PC-9 (cell line): ENCODE measurements at regions not wholly inside any gene's neighbourhood (a gene's known extent, or its start where the extent isn't known, plus 50 kb on each side); places are given as distances from the start of the nearest gene placed in this dataset.

Source experiments
- BruUV-seq: library from RNA; stranded (reverse); fragments of 400-500 nt; replicated peaks from 2 replicates; lab custom pipeline; 2021; lab: Mats Ljungman, UMichigan
- CTCF ChIA-PET: fragments of 300-600 bp; sonication (Branson Sonifier 250); formaldehyde crosslinking; loops from one replicate; lab custom pipeline; 2022; ENCODE audit warnings: antibody characterized with exemption; lab: Charles Lee
- POLR2A ChIA-PET: fragments of 300-600 bp; sonication (Branson Sonifier 250); formaldehyde crosslinking; loops from one replicate; lab custom pipeline; 2022; ENCODE audit warnings: antibody characterized with exemption; ENCODE audit not compliant: unreplicated experiment; lab: Charles Lee
- DNase-seq, 2 experiments: peaks; one replicate each; pipeline versions ENCODE4 v3.0.0 to v3.0.0-alpha.2; 2015 to 2022; ENCODE audit warnings: mixed read lengths in 1 of 2
- H2AFZ ChIP-seq: fragments of 200-600 bp; sonication (generic); 2 replicates; pipeline ENCODE4 v1.8.1; 2017; ENCODE audit warnings: antibody characterized with exemption
- H3F3A ChIP-seq: fragments of 200-600 bp; sonication (generic); 2 replicates; pipeline ENCODE4 v1.8.1; 2017; ENCODE audit warnings: antibody characterized with exemption, mild to moderate bottlenecking, low read depth; ENCODE audit not compliant: insufficient read depth
- H3K27ac ChIP-seq: fragments of 200-600 bp; sonication (generic); 2 replicates; pipeline ENCODE4 v1.6.1; 2016; ENCODE audit warnings: mixed run types
- H3K27me3 ChIP-seq: fragments of 200-600 bp; sonication (generic); 2 replicates; pipeline ENCODE4 v1.6.1; 2016; ENCODE audit warnings: low read depth, mixed run types; ENCODE audit not compliant: insufficient read depth
- H3K36me3 ChIP-seq: fragments of 200-600 bp; sonication (generic); 2 replicates; pipeline ENCODE4 v1.6.1; 2016; ENCODE audit warnings: low read depth, mixed run types
- H3K4me1 ChIP-seq: fragments of 200-600 bp; sonication (generic); replicated peaks from 2 replicates; pipeline ENCODE4 v1.6.1; 2016; ENCODE audit warnings: mixed run types; ENCODE audit not compliant: insufficient read depth
- H3K4me2 ChIP-seq: fragments of 200-600 bp; sonication (generic); 2 replicates; pipeline ENCODE4 v1.6.1; 2017; ENCODE audit warnings: mixed run types
- H3K4me3 ChIP-seq: fragments of 200-600 bp; sonication (generic); 2 replicates; pipeline ENCODE4 v1.6.1; 2016; ENCODE audit warnings: mixed run types
- H3K79me2 ChIP-seq: fragments of 200-600 bp; sonication (generic); 2 replicates; pipeline ENCODE4 v1.6.1; 2017; ENCODE audit warnings: low read depth, mixed run types
- H3K9me2 ChIP-seq: fragments of 200-600 bp; sonication (generic); 2 replicates; pipeline ENCODE4 v1.8.1; 2017; ENCODE audit warnings: mild to moderate bottlenecking; ENCODE audit not compliant: insufficient read depth
- H3K9me3 ChIP-seq: fragments of 200-600 bp; sonication (generic); 2 replicates; pipeline ENCODE4 v1.8.1; 2016; ENCODE audit warnings: low read depth; ENCODE audit not compliant: insufficient read depth
- H4K20me1 ChIP-seq: fragments of 200-600 bp; sonication (generic); 2 replicates; pipeline ENCODE4 v1.8.1; 2017; ENCODE audit not compliant: insufficient read depth
- EZH2 ChIP-seq: fragments of 200-600 bp; sonication (generic); IDR thresholded peaks from 2 replicates; pipeline ENCODE4 v1.8.0; 2017; ENCODE audit warnings: antibody characterized with exemption, low read depth
- intact Hi-C: fragments of 100-400 bp; cut with micrococcal nuclease; formaldehyde crosslinking; loops from one replicate; pipeline ENCODE4 v1.10.0; 2022; ENCODE audit not compliant: unreplicated experiment
- TF ChIP-seq, protein P1 (sequence below): fragments of 200-600 bp; sonication (generic); conservative IDR thresholded peaks from 2 replicates; pipeline ENCODE4 v1.6.1; 2017; ENCODE audit warnings: mixed run types, antibody characterized with exemption, mild to moderate bottlenecking, moderate library complexity

- H3K9me2 ChIP-seq, result no peaks in the 10 kb centered on the region
- DNase-seq, result no peak
- no peaks in the 10 kb centered on the region; the same call in 1 of the 2 replicates for H3F3A ChIP-seq
- BruUV-seq, result no TSS peak
- H3K4me3 ChIP-seq, result no peak overlapping the region
- H3K36me3 ChIP-seq, result no peaks in the 10 kb centered on the region
- CTCF ChIA-PET, result no interaction called here
- intact Hi-C loops, result no loop called here
- no peaks in the 10 kb centered on the region; the same call in 1 of the 2 replicates for H3K9me3 ChIP-seq
- H2AFZ ChIP-seq, result no peak overlapping the region
- peaks cover 7% of the 10 kb centered on the region; the same call in 1 of the 2 replicates for H3K4me1 ChIP-seq
- no peak overlapping the region for H3K4me2 ChIP-seq
- no peak for TF ChIP-seq EZH2
- TF ChIP-seq, protein P1, sequence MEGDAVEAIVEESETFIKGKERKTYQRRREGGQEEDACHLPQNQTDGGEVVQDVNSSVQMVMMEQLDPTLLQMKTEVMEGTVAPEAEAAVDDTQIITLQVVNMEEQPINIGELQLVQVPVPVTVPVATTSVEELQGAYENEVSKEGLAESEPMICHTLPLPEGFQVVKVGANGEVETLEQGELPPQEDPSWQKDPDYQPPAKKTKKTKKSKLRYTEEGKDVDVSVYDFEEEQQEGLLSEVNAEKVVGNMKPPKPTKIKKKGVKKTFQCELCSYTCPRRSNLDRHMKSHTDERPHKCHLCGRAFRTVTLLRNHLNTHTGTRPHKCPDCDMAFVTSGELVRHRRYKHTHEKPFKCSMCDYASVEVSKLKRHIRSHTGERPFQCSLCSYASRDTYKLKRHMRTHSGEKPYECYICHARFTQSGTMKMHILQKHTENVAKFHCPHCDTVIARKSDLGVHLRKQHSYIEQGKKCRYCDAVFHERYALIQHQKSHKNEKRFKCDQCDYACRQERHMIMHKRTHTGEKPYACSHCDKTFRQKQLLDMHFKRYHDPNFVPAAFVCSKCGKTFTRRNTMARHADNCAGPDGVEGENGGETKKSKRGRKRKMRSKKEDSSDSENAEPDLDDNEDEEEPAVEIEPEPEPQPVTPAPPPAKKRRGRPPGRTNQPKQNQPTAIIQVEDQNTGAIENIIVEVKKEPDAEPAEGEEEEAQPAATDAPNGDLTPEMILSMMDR, result no peak
- H3K27ac ChIP-seq, result no peak overlapping the region
- no peaks in the 10 kb centered on the region for H4K20me1 ChIP-seq
- H3K79me2 ChIP-seq, result no peaks in the 10 kb centered on the region
- POLR2A ChIA-PET, result no interaction called here
- H3K27me3 ChIP-seq, result no peaks in the 10 kb centered on the region
Measured at GRCh38 chr2:65522922-65523321, 90.5 kb upstream of the SPRED2 start.

DNA sequence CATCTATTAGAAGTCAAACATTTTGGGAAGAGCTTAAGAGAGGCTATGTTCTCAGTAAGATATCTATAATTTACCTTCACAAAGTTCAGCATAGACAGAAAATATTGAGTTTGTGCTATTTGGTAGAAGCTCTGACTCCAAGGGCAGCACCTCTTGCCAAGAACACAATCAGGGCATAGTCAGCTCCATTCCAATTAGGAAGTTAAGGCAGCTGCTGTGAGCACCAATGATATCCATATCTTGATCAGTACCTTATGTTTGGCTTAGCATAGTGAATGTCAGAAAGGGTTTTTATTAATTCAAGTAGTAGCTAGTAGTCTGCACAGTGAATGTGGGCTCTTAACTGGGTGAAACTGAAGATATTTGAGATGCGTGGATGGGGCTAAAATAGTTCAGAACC lies 86.4 kb upstream of the SPRED2 start:
- no peaks in the 10 kb centered on the region for H3K9me2 ChIP-seq
- ChIA-PET POLR2A (interaction anchor here (0.6 kb wide), 1 partner anchor 193 kb away, joined by 6 read pairs; no protein-coding TSS in a partner anchor), CTCF (no interaction called here)
- no peaks in the 10 kb centered on the region; the same call in 1 of the 2 replicates for H3K9me3 ChIP-seq
- TF ChIP-seq, protein P1, result no peak
- TF ChIP-seq EZH2, result no peak
- H3K36me3 ChIP-seq, result no peaks in the 10 kb centered on the region
- H3K4me2 ChIP-seq, result no peak overlapping the region
- H3K4me1 ChIP-seq, result peaks cover 13% of the 10 kb centered on the region; the same call in 1 of the 2 replicates
- no peak overlapping the region; the same call in 1 of the 2 replicates for H2AFZ ChIP-seq
- no peaks in the 10 kb centered on the region for H3K79me2 ChIP-seq
- no peaks in the 10 kb centered on the region for H4K20me1 ChIP-seq
- no peak overlapping the region for H3K27ac ChIP-seq
- no peak overlapping the region for H3K4me3 ChIP-seq
- H3K27me3 ChIP-seq, result no peaks in the 10 kb centered on the region
- no peak for DNase-seq
- intact Hi-C loops, result no loop called here
- no peaks in the 10 kb centered on the region; the same call in 1 of the 2 replicates for H3F3A ChIP-seq
- BruUV-seq, result no TSS peak

DNA sequence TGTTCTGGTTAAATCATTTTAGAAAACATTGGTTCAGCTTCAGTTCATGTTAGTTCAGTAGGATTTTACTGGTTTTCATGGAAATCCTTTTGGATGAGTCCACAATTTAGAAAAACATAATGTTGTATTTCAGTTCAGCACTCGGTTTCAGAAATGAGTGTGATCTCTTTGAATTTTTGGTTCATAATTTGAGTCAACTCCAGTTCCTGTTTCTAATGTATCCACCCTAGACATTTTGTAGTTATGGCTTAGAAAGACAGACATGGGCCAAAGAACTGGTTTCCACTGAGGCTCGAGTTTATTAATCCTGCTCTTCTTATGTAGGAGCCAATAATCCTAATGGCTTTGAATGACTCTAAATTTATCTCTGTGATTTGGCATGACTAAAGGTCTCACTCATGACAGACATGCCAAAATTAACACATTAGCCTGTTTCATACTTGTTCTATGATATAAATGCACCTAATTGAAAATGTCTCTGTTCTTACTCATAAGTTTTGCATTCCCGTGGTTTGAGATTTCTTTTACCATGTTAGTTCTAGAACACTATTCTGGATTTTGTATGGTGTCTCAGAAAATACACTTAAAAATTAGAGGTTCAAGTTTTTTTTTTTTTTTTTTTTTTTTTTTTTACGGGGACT lies 82.3 kb upstream of the SPRED2 start:
- H3K27me3 ChIP-seq, result no peaks in the 10 kb centered on the region
- H3K4me3 ChIP-seq, result no peak overlapping the region
- no peaks in the 10 kb centered on the region for H3K36me3 ChIP-seq
- H3F3A ChIP-seq, result no peaks in the 10 kb centered on the region; the same call in 1 of the 2 replicates
- peaks cover 17% of the 10 kb centered on the region; the same call in 1 of the 2 replicates for H3K4me1 ChIP-seq
- H3K9me2 ChIP-seq, result no peaks in the 10 kb centered on the region
- ChIA-PET CTCF (no interaction called here), POLR2A (no interaction called here)
- H3K79me2 ChIP-seq, result no peaks in the 10 kb centered on the region
- H4K20me1 ChIP-seq, result no peaks in the 10 kb centered on the region
- no peak overlapping the region for H3K4me2 ChIP-seq
- intact Hi-C loops, result no loop called here
- H3K27ac ChIP-seq, result no peak overlapping the region
- H3K9me3 ChIP-seq, result no peaks in the 10 kb centered on the region; the same call in 1 of the 2 replicates
- DNase-seq, result no peak
- BruUV-seq, result no TSS peak
- no peak for TF ChIP-seq EZH2
- TF ChIP-seq, protein P1, result no peak
- no peak overlapping the region for H2AFZ ChIP-seq
